Kidney tubule cell (primary cell): ENCODE measurements at regions not wholly inside any gene's neighbourhood (a gene's known extent, or its start where the extent isn't known, plus 50 kb on each side); places are given as distances from the start of the nearest gene placed in this dataset.
"Not testable (repeated sequence)": the region's sequence is repeated elsewhere in the genome, so short reads cannot be mapped to it uniquely, and the experiment has no call there.

Source experiments
- DNase-seq: peaks from one replicate; pipeline ENCODE4 v3.0.0-alpha.2; 2018; ENCODE audit warnings: low spot score

- no peak for DNase-seq
These were observed 83.5 kb downstream of the TTLL2 start for GRCh38 chr6:167408235-167408869.

- DNase-seq, result no peak
These were observed 84.2 kb downstream of the TTLL2 start for GRCh38 chr6:167409079-167409478.

- no peak for DNase-seq
These were observed 84.8 kb downstream of the TTLL2 start for GRCh38 chr6:167409694-167410093.

GRCh38 chr6:167410462-167410861, 85.6 kb downstream of the TTLL2 start:
- no peak for DNase-seq

- no peak for DNase-seq
These were observed 87.6 kb downstream of the TTLL2 start for GRCh38 chr6:167412506-167412905.

GRCh38 chr6:167415441-167415961, 90.6 kb downstream of the TTLL2 start:
- no peak for DNase-seq

GRCh38 chr6:167416676-167417430, 92.0 kb downstream of the TTLL2 start:
- no peak for DNase-seq

GRCh38 chr6:167420177-167420576, 95.3 kb downstream of the TTLL2 start:
- no peak for DNase-seq

GRCh38 chr6:167420858-167421766, 96.2 kb downstream of the TTLL2 start:
- no peak for DNase-seq

- not testable (repeated sequence) for DNase-seq
These were observed 97.1 kb downstream of the TTLL2 start for GRCh38 chr6:167421944-167422343.

GRCh38 chr6:167422934-167423333, 98.0 kb downstream of the TTLL2 start:
- no peak for DNase-seq

- no peak for DNase-seq
These were observed 99.3 kb downstream of the TTLL2 start for GRCh38 chr6:167424060-167424673.

- DNase-seq, result no peak
These were observed 99.8 kb downstream of the TTLL2 start for GRCh38 chr6:167424700-167425099.

GRCh38 chr6:167426084-167426483, 101.2 kb downstream of the TTLL2 start:
- no peak for DNase-seq

GRCh38 chr6:167426651-167427050, 101.8 kb downstream of the TTLL2 start:
- no peak for DNase-seq

GRCh38 chr6:167428664-167429333, 103.9 kb downstream of the TTLL2 start:
- no peak for DNase-seq

- no peak for DNase-seq
These were observed 104.5 kb downstream of the TTLL2 start for GRCh38 chr6:167429353-167429752.

- DNase-seq, result no peak
These were observed 110.4 kb downstream of the TTLL2 start for GRCh38 chr6:167435209-167435728.

GRCh38 chr6:167437888-167438484, 113.1 kb downstream of the TTLL2 start:
- no peak for DNase-seq

- DNase-seq, result no peak
These were observed 116.9 kb downstream of the TTLL2 start for GRCh38 chr6:167441715-167442206.

- DNase-seq, result no peak
These were observed 117.4 kb downstream of the TTLL2 start for GRCh38 chr6:167442245-167442644.
